Choroid plexus epithelial cell (primary cell): ENCODE measurements at regions not wholly inside any gene's neighbourhood (a gene's known extent, or its start where the extent isn't known, plus 50 kb on each side); places are given as distances from the start of the nearest gene placed in this dataset.
"Not testable (repeated sequence)": the region's sequence is repeated elsewhere in the genome, so short reads cannot be mapped to it uniquely, and the experiment has no call there.

Source experiments
- DNase-seq: peaks from one replicate; pipeline ENCODE4 v3.0.0-alpha.2; 2010; ENCODE audit warnings: low read depth
- H3K4me3 ChIP-seq: 2 replicates; pipeline ENCODE4 v1.5.1; 2011; ENCODE audit warnings: low read depth, mild to moderate bottlenecking, control low read depth, low read length, moderate library complexity
- CTCF ChIP-seq: conservative IDR thresholded peaks from 2 replicates; pipeline ENCODE4 v1.5.1; 2011; ENCODE audit warnings: low read depth, mild to moderate bottlenecking, control low read depth, inconsistent platforms, low read length, moderate library complexity

GRCh38 chr1:81509594-81509993, 291.1 kb upstream of the ADGRL2 start:
- no peak for DNase-seq
- no peak overlapping the region for H3K4me3 ChIP-seq
- no peak for TF ChIP-seq CTCF

DNA sequence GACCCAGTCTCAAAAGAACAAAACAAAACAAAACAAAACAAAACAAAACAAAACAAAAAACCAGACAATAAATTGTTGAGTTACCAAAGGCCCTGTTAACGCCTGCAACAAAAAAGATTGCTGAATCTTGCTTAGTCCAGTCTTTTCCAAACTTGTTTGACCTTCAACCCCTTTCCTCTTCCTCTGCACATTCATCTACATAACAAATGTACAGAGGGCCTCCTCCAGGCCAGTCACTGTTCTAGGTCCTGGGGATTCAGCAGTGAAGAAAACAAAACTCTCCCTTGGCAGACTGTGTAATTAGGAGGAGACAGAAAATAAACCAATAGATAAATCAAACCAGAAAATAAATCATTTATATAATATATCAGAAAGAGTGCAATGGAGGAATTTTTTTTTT, 294.0 kb upstream of the ADGRL2 start:
- TF ChIP-seq CTCF, result no peak
- no peak overlapping the region for H3K4me3 ChIP-seq

GRCh38 chr1:81505831-81506230, 294.9 kb upstream of the ADGRL2 start:
- no peak overlapping the region for H3K4me3 ChIP-seq
- no peak for TF ChIP-seq CTCF
- DNase-seq, result no peak

More for the DNA sequence above, 294.0 kb upstream of the ADGRL2 start:
- no peak for DNase-seq

DNA sequence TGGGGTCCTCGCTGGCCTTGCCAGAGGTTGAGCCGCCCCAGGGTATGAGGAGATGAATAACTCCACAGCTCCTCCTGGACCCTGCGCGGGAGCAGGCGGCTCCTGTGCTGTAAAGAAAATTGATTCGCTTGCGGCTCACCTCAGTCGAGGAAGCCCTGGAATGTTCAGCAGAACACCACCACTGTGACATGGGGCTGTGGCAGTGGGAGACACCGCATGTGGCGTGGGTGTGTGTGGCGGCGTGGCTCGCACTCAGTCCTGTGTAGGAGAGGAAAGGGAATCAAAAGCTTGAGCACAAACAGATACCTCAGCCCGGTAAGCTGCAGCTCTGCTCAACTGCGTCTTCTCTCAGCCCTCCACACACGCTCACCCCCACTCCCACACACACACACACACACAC, 295.9 kb upstream of the ADGRL2 start:
- not testable (repeated sequence) for H3K4me3 ChIP-seq, DNase-seq

- DNase-seq, H3K4me3 ChIP-seq: not testable (repeated sequence)
These were observed 298.0 kb upstream of the ADGRL2 start for GRCh38 chr1:81502705-81503104.

GRCh38 chr1:81501485-81501884, 299.2 kb upstream of the ADGRL2 start:
- H3K4me3 ChIP-seq, DNase-seq: not testable (repeated sequence)

- no peak overlapping the region for H3K4me3 ChIP-seq
- TF ChIP-seq CTCF, result no peak
- DNase-seq, result no peak
These were observed 301.2 kb upstream of the ADGRL2 start for GRCh38 chr1:81499487-81499886.

GRCh38 chr1:81498471-81499462, 302.0 kb upstream of the ADGRL2 start:
- no peak overlapping the region for H3K4me3 ChIP-seq
- DNase-seq, result no peak
- no peak for TF ChIP-seq CTCF
